G401 (cell line): ENCODE measurements at regions not wholly inside any gene's neighbourhood (a gene's known extent, or its start where the extent isn't known, plus 50 kb on each side); places are given as distances from the start of the nearest gene placed in this dataset.

Experiments used
- DNase-seq: peaks from one replicate; pipeline ENCODE4 v3.0.0-alpha.2; 2015; ENCODE audit warnings: low spot score
- in situ Hi-C: cut with HindIII; loops from 2 replicates; pipeline ENCODE4 v1.10.0; 2016; ENCODE audit warnings: low sequenced_read_pairs, mixed read lengths

GRCh38 chr22:49532869-49533802, 294.5 kb downstream of the BRD1 start:
- in situ Hi-C loops: no loop called here
- DNase-seq: peak; percentile 29

- in situ Hi-C loops: no loop called here
- DNase-seq: peak; percentile 79
Measured at GRCh38 chr22:49531368-49531791, 296.3 kb downstream of the BRD1 start.

DNA sequence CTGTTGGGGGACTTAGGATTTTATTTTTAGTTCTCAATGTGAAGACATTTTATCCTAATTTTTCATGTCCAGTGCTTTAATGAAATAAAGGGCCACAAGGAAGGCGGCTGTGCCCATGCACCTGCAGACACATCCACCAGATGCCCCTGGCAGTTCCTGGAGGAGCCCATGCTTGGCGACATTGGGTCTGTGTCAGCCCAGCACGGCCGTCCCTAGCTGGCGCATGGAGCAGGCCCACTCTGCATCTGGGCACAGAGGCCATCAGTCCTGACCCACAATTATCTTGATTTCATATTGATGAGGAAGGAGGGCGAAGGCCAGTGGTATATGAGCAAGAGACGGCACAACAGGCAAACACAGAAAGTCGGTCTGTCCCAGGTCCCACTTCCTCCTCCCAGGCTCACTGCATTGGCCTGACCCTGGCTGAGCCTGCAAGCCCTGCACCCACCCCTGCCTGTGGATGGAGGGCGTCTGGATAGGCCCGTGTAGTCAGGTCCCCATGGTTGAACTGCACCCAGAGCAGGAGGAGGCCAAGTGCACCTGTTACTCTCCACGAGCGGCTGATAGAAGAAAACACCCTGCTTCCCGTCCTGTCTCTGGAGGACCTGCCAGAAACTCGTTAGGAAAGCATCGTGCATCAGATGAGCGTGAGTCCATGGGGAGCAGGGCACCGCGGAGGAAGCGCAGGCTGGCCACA, 296.9 kb downstream of the BRD1 start:
- in situ Hi-C loops: no loop called here
- no peak for DNase-seq

- in situ Hi-C loops: no loop called here
- DNase-seq: no peak
Measured at GRCh38 chr22:49528420-49528720, 299.3 kb downstream of the BRD1 start.

DNA sequence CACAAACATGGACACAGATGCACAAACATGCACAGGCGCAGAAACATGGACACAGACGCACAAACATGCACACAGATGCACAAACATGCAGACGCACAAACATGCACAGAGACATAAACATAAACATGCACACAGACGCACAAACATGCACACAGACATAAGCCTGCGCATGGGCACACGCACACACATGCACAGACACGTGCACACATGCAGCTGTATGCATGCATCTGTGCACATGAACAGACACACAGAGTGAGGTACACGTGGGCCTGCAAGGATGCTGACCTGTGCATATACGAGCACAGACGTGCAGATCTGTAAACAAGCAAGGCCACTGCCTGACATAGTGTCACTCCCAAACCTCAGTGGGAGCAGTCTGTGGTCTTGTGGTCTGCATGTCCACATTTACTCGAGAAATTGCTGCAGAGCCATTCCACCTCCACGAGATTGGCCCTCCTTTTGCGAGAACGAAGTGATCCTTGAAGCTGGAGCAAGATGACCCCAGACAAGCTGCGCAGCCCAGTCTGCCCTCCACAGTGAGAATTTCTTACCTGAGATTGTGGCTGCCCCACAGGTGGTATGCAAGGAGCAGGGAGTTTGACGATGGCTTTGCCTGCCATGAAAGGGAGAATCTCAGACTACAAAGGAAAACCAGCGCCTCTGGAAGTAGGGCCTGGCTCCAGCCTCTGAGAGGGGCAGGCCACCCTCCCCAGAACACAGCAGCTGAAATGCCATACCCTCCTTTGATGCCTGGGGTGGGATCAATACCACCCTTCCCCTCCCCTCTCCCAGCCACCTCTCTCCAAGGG, 299.9 kb downstream of the BRD1 start:
- in situ Hi-C loops: no loop called here
- no peak for DNase-seq

GRCh38 chr22:49525801-49526535, 301.7 kb downstream of the BRD1 start:
- no peak for DNase-seq
- in situ Hi-C loops: no loop called here

DNA sequence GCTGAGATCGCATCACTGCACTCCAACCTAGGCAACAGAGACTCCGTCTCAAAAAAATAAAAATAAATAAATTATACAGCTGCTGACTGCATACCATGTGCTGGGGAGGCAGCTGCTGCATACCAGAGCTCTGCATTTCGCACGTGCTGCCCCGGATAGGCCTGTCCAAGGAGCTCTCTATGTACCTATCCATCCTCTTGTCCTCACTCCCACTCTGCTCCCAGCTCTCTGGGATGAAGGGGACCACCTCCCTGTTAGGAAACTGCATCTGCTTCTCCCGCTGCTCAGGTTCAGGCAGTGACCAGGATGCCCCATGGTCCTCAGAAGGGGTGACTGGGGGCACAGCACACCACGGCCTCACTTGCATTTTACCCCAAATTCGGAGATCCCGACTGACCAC, 302.3 kb downstream of the BRD1 start:
- DNase-seq: no peak
- in situ Hi-C loops: no loop called here

DNA sequence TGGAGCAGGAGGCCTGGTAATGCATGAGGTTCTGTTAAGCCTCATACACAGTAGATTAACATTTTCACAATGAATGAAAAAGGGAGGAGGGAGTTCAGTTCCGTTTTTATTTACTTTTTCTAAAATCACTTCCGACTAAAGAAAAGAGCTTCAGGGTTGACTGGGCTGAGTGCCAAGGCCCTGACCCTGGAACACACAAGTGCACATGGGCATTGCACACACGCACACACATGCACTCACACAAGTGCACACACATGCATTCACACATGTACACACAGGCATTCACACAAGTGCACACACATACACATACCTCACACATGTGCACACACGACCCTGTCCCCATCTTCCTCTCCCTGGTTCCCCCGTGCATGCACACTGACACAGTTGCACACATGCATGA, 303.3 kb downstream of the BRD1 start:
- no peak for DNase-seq

DNA sequence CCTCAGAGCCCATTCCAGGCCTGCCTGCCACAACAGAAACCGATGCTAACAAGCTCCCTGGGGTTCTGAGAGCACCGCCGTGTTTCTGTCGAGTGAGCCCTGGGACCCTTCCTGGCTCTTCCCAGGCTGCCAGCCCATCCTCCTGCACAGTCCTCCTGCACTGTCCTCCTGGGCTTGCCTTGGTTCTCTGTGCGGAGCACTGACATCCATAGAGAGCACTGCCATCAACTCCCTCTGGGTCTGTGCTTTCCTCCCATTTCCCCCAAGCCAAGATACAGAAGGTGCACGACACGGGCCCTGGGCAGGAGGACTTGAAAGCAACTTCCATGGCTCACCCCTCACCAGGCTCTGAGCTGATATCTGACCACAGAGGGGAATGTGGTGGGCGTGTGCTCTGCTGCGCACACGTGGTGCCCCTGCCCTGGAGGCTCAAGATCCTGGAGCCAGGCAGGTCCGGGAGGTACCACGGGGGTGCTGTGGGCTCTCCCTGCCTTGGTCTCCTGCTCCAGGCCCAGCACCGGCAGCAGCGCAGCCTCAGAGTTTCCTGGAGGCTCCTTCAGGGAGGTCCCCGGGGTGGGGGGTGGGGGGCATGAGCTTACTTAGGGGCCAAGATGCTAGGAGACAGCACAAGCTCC, 304.2 kb downstream of the BRD1 start:
- no peak for DNase-seq
- in situ Hi-C loops: no loop called here

More for the DNA sequence above, 303.3 kb downstream of the BRD1 start:
- in situ Hi-C loops: no loop called here

- DNase-seq: no peak
- in situ Hi-C loops: no loop called here
Measured at GRCh38 chr22:49522582-49523373, 304.9 kb downstream of the BRD1 start.

DNA sequence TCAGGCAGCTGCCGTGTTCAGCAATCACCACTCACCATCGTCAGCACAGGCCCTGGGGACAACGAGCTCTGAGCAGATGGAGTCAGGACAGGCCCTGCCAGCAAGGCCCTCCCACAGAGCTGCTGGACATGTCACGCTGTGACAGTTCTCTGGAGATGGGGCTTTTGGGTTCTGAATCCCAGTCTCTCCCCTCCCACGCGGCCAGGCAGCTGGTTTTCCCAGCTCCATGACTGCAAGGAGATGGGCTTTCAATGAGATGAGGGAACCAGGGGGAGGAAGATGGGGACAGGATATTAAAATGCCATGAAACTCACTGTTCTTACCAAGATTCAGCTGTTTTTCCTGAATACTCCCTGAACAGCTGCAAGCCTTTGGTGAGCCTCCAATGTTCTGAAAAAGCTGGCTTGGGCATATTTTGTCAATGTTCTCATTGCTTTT, 305.9 kb downstream of the BRD1 start:
- DNase-seq: no peak
- in situ Hi-C loops: no loop called here

DNA sequence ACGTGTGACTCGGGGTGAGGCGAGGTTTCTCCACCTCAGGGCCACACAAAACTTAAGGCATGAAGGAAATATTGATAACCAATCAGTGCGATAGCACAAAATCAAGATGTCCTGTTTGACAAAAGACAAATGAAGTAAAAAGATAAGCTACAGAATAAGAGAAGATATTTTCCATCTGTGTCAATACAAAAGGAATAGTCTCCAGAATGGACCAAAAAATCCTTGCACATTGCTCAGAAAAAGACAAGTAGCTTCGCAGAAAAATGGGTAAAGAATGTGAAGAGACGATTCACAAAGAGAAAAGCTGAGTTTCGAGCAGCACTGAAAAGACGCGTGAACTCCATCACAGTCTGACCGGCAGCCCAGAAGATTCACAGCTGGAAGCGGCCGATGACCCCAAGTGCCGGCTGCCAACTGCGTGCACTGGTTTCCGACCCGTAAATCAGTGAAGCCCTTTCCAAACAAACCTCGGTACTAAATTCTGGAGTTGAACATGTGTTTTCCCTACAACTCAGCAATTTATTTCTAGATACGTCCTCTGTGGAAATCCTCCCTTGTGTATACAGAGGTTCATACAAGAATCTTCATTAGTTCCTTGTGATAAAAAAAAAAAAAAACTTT, 308.4 kb downstream of the BRD1 start:
- in situ Hi-C loops: no loop called here
- no peak for DNase-seq

DNA sequence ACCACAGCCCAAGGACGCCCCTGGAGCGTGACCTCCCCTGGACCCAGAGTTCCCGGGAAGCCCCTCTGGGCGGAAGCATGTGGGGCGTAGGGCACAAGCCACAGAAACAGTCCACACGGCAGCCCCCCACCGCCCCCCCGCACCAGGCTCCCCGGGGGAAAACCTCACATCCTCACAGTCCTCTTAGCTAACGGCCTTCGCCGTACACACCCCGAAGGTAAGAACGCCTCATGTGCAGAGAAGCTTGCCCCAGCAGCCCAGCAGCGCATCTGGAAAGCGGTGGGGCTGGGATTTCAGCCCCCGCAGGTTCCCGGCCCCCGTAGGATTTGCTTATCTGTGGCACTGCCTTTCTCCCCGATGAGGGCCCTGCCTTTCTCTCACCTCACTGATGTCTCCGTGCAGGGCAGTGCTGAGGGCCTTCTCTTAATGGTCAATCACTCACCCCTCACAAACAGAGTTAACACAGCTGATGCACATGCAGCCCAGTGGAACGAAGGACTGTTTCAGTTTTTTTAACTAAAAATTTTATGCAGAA, 309.2 kb downstream of the BRD1 start:
- DNase-seq: no peak
- in situ Hi-C loops: no loop called here

GRCh38 chr22:49517667-49518185, 309.9 kb downstream of the BRD1 start:
- no peak for DNase-seq
- in situ Hi-C loops: no loop called here

DNA sequence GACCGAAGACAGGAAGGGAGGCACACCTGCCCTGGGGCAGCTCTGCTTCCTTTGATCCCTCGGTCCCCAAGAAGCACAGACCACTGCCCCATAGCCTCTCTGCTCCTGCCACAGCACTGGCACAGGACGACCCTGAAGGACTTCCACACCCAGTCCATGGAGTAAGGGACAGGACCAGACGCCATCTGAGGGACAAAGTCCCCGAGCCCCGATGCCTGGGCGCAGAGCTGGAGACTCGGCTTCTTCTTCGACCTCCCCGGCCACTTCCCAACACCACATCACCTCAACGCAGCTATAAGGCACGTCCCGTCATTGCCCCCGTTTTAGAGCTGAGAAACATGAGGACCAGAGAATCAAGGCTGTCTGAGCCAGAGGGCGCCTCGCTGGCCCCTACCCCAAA, 310.5 kb downstream of the BRD1 start:
- in situ Hi-C loops: no loop called here
- no peak for DNase-seq

GRCh38 chr22:49515475-49515874, 312.2 kb downstream of the BRD1 start:
- in situ Hi-C loops: no loop called here

GRCh38 chr22:49514641-49515040, 313.0 kb downstream of the BRD1 start:
- in situ Hi-C loops: no loop called here

More at GRCh38 chr22:49515475-49515874, 312.2 kb downstream of the BRD1 start:
- DNase-seq: no peak

More at GRCh38 chr22:49514641-49515040, 313.0 kb downstream of the BRD1 start:
- DNase-seq: peak; percentile 56
